Heart left ventricle (tissue), 13 donors: ENCODE measurements at regions not wholly inside any gene's neighbourhood (a gene's known extent, or its start where the extent isn't known, plus 50 kb on each side); places are given as distances from the start of the nearest gene placed in this dataset.

Source experiments
- POLR2A ChIP-seq, 2 donors: fragments of 450-650 bp; IDR thresholded peaks; one replicate each; pipeline ENCODE4 v1.6.1; 2017; ENCODE audit warnings: antibody characterized with exemption in 2 of 2, mild to moderate bottlenecking in 2 of 2, moderate library complexity in 2 of 2
- TF ChIP-seq, protein P1 (sequence below), 12 donors: fragments of 200-600 bp; sonication (generic) in 4 of 12; IDR thresholded peaks; one replicate each; pipeline versions ENCODE4 v1.5.0 to v1.8.0; 2018 to 2022; ENCODE audit warnings: antibody characterized with exemption in 12 of 12, mild to moderate bottlenecking in 5 of 12
- donor health status: ischemic (EF 13 %, LVEDD 7.1; RV severe dilation, severe dysfunction).
- donor health status: DM: no; HTN: yes; CAD: no.
- donor health status: DM: no; HTN: no; CAD: no.
- donor health status: ischemic (EF 25% LVEDD 6.9; RV normal size, moderate dysfunction).
- donor health status: ischemic (EF 25% LVEDD 5.7; RV mildly dilated, moderate dysfunction).
- donor health status: ischemic (EF 35%, LVEDD 5.7; RV mildly dilated, moderate dysfunction).
- donor health status: nonischemic (EF 11% LVEDD 7.7; RV severe dilation, severe dysfunction).
- donor health status: DM: yes; HTN: yes; CAD: no.
- donor health status: PGD.
- donor health status: ischemic (EF 29% LVEDD 5.4; RV normal size, mild dysfunction).
- donor health status: nonischemic (EF 23%, LVEDD 6.1; RV moderate dilation, normal function).

DNA sequence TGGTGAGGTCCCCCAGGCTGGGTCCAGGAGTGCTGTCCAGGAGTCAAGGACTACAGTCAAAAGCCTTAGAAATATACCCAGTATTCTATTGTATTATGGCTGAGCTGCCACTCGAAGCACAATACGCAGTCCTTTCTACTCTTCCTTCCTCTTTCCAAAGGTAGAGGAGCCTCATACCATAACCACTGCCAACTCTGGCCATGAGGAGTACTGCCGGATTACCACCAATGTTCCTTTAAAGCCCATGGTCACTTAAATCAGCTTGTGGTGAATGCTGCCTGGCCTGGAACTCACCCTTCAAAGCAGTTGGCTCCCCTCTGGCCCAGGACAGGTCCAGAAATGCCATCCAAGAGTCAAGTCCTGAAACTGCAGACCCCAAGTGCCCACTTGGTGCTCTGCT is 425.4 kb downstream of the SLC16A7 start:
- TF ChIP-seq, protein P1, sequence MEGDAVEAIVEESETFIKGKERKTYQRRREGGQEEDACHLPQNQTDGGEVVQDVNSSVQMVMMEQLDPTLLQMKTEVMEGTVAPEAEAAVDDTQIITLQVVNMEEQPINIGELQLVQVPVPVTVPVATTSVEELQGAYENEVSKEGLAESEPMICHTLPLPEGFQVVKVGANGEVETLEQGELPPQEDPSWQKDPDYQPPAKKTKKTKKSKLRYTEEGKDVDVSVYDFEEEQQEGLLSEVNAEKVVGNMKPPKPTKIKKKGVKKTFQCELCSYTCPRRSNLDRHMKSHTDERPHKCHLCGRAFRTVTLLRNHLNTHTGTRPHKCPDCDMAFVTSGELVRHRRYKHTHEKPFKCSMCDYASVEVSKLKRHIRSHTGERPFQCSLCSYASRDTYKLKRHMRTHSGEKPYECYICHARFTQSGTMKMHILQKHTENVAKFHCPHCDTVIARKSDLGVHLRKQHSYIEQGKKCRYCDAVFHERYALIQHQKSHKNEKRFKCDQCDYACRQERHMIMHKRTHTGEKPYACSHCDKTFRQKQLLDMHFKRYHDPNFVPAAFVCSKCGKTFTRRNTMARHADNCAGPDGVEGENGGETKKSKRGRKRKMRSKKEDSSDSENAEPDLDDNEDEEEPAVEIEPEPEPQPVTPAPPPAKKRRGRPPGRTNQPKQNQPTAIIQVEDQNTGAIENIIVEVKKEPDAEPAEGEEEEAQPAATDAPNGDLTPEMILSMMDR (IDR thresholded peaks at IDR 0.05): no peak
- no peak for TF ChIP-seq POLR2A (IDR thresholded peaks at IDR 0.05)
